ENCODE measurements at regions not wholly inside any gene's neighbourhood (a gene's known extent, or its start where the extent isn't known, plus 50 kb on each side); places are given as distances from the start of the nearest gene placed in this dataset.

DNA sequence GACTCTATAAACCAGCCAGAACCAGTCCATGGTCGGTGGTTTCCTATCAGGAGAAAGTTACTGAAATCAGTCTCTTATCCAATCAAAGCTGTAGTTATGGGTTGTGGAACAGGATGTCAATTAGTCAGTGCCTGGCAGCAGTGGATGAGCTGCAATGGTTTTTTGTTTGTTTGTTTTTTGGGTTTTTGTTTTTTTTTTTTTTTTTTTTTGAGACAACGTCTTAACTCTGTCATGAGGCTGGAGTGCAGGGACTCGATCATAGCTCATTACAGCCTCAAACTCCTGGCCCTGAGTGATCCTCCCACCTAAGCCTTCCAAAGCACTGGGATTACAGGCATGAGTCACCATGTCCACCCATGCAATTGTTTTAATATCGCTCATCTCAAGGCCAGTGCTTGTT lies 113.3 kb upstream of the CAND1 start:
- DNase-seq = no peak

DNA sequence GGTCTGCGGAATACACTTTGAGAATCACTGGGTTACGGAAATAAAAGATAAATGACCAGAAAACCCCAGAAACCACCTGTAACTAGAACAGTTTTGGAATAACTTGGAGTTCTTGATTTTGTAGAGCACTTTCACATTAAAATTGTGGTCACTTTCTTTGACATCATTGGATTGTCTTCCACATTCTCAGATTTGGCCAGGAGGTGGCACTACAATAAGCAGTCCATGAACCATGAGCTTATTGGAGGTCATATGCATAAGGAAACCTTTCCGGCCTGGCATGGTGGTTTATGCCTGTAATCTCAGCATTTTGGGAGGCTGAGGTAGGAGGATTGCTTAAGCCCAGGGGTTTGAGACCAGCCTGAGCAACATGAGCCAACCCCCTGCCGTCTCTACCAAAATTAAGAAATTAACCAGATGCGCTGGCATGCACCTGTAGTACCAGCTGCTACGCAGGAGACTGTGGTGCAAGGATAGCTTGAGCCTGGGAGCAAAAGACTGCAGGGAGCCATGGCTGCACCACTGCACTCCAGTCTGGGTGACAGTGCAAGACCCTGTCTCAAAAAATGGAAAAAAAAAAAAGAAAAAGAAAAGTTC lies 107.7 kb upstream of the CAND1 start:
- peak; percentile 27 for DNase-seq

DNA sequence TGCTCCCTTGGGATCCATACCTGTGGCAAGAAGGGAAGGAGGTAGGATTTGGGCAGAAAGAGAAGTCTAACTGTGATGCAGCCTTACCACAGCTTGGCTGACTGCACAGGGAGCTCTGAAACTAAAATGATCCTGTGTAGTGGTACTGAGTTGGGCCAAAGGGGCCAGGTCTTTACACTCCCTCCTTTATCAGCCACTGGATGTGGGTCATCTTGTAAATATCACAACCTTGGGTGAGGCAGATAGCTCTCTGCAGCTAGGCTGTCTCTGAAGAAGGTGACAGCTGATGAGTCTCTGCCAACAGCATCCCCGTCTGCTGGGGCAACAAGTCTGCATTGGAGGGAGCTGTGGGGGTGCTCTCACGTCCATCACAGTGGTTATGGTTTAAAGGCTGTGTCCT lies 95.9 kb upstream of the CAND1 start:
- DNase-seq = no peak

DNA sequence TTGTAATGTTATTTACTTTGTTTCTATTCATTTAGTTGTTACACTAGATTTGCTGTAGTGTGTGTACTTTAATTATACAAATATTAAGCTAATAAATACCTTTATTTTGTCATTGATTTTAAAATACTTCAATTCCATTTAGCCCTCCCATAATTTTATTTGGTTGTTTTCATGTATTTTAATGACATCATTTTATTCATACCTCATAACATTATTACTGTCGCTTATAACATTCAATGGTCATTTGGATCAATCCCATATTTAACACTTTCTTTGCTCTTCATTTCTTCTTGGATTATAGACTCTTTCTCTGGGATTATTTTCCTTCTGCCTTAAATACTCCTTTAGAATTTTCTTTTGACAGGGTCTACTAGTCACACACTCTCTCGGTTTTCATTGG lies 86.6 kb upstream of the CAND1 start:
- DNase-seq = no peak

DNA sequence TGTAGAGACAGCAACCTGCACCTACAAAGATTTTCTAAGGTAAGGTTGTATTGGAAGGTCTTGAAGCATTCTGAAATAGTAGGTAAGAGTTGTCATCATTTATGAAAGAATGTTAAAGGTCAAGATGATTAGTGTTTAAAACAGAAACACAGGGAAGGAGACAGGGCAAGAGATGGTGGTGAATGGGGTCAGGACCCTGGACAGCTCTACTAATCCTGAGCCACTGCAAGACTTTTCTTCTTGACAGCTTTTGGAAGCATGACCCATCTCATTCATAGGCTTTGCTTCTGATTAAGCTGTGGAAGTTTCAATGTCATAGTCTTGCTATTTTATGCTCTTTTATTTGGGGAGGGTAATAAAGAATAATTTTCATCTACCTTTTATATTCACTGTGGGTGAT lies 75.5 kb upstream of the CAND1 start:
- DNase-seq = peak; percentile 18

DNA sequence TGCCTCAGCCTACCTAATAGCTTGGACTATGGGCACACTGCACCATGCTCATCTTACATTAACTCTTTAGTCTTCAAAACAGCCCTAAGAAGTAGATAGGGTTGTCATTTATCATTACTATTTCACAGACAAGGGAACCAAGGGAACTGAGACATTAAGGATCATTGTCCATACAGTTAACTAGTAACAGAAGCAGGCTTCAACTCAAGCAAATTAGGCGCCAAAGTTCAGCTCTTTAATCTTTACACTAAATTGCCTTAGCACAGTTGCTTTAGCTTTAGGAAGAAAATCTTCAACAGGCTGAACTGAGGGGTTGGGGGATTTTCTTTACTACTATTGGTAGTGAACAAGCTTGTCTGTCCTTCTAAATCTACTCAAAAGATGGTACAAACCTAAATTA lies 68.8 kb upstream of the CAND1 start:
- DNase-seq = no peak

DNA sequence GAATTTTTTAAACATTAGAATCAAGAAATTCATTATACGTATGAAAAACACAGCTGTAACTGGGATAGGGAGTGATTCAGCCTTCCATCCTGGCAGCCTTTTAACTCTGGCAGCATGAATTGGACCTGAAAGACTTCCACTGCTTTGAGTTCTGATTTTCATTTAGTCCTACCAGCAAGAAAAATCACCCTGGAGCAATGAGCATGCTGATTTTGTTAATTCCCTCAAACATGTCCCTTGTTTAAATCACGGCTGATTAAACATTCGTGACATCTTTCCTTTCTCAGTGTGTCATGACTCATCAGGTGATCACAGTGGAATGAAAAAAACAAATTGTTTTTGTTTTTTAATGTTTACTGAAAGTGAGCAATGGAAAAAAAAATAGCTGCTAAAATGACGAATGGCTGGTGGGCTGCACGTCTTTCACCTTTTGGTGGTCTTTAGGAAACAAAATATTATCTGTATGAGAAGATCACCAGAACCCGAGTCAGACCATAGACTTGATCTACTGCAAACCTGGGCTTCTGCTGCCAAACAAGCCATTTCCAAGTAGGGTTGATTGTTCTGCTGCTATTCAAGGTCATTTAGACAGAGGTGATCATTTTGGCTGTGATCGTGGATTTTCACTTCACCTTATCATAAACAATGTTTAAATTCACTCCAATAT lies 67.0 kb upstream of the CAND1 start:
- no peak for DNase-seq

DNA sequence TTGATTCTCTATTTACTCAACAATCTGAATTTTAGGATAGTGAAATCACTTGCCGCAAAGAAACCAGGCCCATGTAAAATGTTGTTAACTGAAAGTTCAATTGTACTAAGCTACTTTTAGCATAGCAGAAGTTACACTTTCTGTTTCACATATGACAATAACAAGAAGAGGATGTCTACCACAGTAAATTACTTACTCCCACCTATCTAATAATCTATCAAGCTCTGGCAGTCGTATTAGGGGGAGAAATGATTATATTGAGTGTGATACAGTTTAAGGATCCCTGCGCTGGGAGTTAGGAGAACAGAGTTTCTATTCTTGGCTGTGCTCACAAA lies 66.5 kb upstream of the CAND1 start:
- no peak for DNase-seq

DNA sequence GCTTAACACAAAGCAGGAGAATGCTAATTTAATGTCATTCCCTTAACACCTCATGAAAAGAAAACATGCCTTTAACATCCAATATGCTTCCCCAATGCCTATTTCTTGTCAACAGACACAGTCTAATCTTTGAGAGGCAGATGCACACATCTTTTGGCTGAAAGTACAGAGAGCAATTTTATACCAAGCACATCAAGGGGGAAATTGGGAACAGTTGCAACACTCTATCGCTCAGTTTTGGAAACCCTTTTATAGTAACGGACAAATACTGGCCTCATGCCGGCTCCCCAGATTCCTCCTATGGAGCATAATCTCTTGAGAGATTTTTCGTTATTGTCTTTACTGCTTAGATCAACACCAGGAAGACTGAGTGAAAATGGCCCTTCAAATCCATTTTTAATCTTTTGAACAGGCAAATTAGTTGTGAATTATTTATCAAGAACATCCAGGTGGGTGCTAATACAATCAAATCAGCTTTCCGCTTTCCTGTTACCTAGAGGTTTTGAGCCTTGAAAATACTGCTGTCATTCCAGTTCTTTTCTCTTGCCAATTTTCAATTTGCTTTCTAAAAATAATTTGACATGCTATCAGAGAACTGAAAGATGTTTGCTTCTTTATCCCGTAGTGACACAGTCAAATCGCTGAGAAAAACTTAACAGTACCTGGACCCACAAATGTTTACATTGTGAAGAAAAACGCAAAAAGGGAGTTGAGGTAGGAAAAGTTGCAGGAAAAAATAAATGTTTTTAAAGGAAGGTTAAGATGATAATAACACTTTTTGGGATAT lies 60.7 kb upstream of the CAND1 start:
- DNase-seq = no peak

DNA sequence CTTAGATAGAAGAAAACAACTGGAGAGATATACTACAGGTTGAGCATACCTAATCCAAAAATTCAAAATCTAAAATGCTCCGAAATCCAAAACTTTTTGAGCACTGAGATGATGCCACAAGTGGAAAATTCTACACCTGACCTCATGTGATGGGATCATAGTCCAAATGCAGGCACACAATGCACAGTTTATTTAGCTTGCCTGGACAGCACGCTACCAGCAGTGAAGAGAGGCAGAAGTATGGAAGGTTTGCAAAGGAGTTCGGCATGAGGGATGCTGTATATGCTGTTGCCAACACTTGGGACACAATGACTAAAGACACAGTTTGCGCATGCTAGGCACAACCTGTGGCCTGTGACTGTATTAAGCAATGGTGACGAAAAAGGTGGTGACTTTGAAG lies 58.1 kb upstream of the CAND1 start:
- no peak for DNase-seq

DNA sequence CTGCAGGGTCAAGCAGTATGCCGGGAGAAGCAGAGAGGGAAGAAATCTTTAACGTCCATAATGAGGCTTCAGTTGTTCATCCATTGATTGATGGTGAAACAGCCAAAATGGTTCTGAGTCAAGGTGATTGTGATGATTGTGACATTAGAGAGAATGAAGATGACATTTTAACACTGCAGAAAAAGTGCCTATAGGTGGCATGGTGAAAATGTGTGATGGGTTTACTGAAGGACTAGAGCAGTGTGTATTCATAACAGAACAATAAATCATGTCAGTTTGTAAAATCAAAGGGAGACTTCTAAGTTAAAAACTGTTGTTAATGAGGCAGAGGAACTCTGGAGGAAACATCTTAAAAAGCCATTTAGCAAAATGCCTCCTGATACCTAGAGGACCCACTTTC lies 57.7 kb upstream of the CAND1 start:
- no peak for DNase-seq

DNA sequence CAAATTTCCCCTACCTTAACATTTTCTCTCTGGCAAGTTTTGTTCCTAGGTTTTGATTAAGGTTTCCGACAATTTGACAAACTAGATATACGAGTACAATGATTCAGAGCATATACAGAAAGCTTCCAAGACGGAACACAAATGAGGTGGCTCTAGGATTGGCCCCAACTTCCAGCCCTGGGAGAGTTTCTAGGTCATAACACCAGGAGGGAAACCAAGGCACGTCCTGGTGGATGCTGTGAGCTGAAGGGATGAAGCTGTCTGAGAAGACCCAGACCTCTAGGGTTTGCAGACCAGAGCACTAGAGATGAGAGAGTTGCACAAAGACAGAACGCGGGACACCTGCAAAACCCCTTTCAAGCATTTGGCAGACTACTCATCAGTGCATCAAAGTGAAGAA lies 51.5 kb upstream of the CAND1 start:
- no peak for DNase-seq

Data from CD4-positive, alpha-beta T cell treated with Interleukin-17A for 4 hours (primary cell).